ENCODE measurements at regions not wholly inside any gene's neighbourhood (a gene's known extent, or its start where the extent isn't known, plus 50 kb on each side); places are given as distances from the start of the nearest gene placed in this dataset.

- peaks cover 6% of the 10 kb centered on the region for H3K27me3 ChIP-seq
- no peaks in the 10 kb centered on the region for H3K9me3 ChIP-seq
- H3K4me1 ChIP-seq (ENCODE audit: control insufficient read depth in 1 of 2, insufficient read depth in 1 of 2, low read depth in 1 of 2, low read length in 1 of 2) = no peaks in the 10 kb centered on the region
- no peak overlapping the region for H3K27ac ChIP-seq
- TF ChIP-seq CTCF (IDR thresholded peaks at IDR 0.05) = no peak
- H3K4me3 ChIP-seq (ENCODE audit: low read depth in 1 of 2, low read length in 1 of 2) = no peak overlapping the region
- no peaks in the 10 kb centered on the region for H3K36me3 ChIP-seq
Measured at GRCh38 chr2:217553679-217554078, 449.1 kb downstream of the TNS1 start.

GRCh38 chr2:217553202-217553601 is 449.6 kb downstream of the TNS1 start:
- Histone ChIP-seq H3K4me3 (ENCODE audit: low read depth in 1 of 2, low read length in 1 of 2) (no peak overlapping the region), H3K9me3 (no peaks in the 10 kb centered on the region), H3K36me3 (no peaks in the 10 kb centered on the region), H3K4me1 (ENCODE audit: control insufficient read depth in 1 of 2, insufficient read depth in 1 of 2, low read depth in 1 of 2, low read length in 1 of 2) (no peaks in the 10 kb centered on the region), H3K27ac (no peak overlapping the region), H3K27me3 (peaks cover 6% of the 10 kb centered on the region)
- TF ChIP-seq CTCF (IDR thresholded peaks at IDR 0.05) = no peak

- no peak for TF ChIP-seq CTCF (IDR thresholded peaks at IDR 0.05)
- Histone ChIP-seq H3K27me3 (peaks cover 6% of the 10 kb centered on the region), H3K4me1 (ENCODE audit: control insufficient read depth in 1 of 2, insufficient read depth in 1 of 2, low read depth in 1 of 2, low read length in 1 of 2) (no peaks in the 10 kb centered on the region), H3K9me3 (no peaks in the 10 kb centered on the region), H3K4me3 (ENCODE audit: low read depth in 1 of 2, low read length in 1 of 2) (no peak overlapping the region), H3K36me3 (no peaks in the 10 kb centered on the region), H3K27ac (no peak overlapping the region)
Measured at GRCh38 chr2:217552081-217552480, 450.7 kb downstream of the TNS1 start.

GRCh38 chr2:217551252-217551899 is 451.4 kb downstream of the TNS1 start:
- no peak for TF ChIP-seq CTCF (IDR thresholded peaks at IDR 0.05)
- Histone ChIP-seq H3K4me1 (ENCODE audit: control insufficient read depth in 1 of 2, insufficient read depth in 1 of 2, low read depth in 1 of 2, low read length in 1 of 2) (no peaks in the 10 kb centered on the region), H3K4me3 (ENCODE audit: low read depth in 1 of 2, low read length in 1 of 2) (no peak overlapping the region), H3K27ac (no peak overlapping the region), H3K36me3 (no peaks in the 10 kb centered on the region), H3K27me3 (peaks cover 6% of the 10 kb centered on the region), H3K9me3 (no peaks in the 10 kb centered on the region)

- Histone ChIP-seq H3K27ac (no peak overlapping the region), H3K9me3 (no peaks in the 10 kb centered on the region), H3K27me3 (no peaks in the 10 kb centered on the region), H3K4me3 (ENCODE audit: low read depth in 1 of 2, low read length in 1 of 2) (no peak overlapping the region), H3K4me1 (ENCODE audit: control insufficient read depth in 1 of 2, insufficient read depth in 1 of 2, low read depth in 1 of 2, low read length in 1 of 2) (no peaks in the 10 kb centered on the region), H3K36me3 (no peaks in the 10 kb centered on the region)
- no peak for TF ChIP-seq CTCF (IDR thresholded peaks at IDR 0.05)
Measured at GRCh38 chr2:217539126-217539525, 463.7 kb downstream of the TNS1 start.

All from neutrophil (primary cell).